ENCODE measurements at regions not wholly inside any gene's neighbourhood (a gene's known extent, or its start where the extent isn't known, plus 50 kb on each side); places are given as distances from the start of the nearest gene placed in this dataset.

DNA sequence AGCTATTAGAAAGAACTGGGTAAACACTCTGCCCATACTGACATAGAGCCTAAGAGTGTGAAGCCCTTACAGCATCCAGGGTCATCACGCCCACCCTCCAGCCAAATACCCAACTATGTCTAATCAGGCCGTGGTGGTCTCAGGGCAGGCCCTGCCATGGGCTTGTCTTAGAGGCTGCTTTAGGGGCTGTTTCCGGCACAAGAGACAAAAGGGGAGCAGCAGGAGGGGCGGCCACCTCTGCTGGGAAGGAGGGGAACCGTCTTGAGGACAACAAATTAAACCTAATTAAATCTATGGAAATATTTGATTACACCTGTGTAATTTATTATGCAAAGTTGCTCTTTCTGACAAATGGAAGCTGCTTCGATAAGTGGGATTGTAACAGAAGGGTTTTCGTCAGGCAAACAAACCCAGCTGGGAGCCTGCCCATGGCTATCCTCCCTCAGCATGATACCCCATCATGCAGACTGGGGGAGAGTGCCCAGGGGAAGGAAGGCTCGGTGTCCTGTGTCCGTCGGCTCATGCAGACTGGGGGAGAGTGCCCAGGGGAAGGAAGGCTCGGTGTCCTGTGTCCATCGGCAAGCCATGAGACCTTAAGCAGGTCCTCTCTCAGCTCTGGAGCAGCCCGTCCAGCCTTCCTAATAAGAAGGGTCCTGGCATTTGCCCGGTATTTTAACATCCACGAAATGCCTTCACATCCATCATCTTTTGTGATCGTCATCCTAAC is 163.6 kb upstream of the B3GAT1 start:
- TF ChIP-seq CTCF (IDR thresholded peaks at IDR 0.05): no peak
- Histone ChIP-seq H3K27me3 (peaks cover 0 to 71% (median 26%) of the 10 kb centered on the region in 7 donors), H3K27ac (no peak overlapping the region), H3K4me3 (no peak overlapping the region), H3K4me1 (peaks cover 0 to 8% (median 0%) of the 10 kb centered on the region in 9 donors), H3K9me3 (no peaks in the 10 kb centered on the region), H3K36me3 (no peaks in the 10 kb centered on the region)
- no peak for DNase-seq
- no peak for ATAC-seq
- 69 to 72% methylated on average over 16 of the region's 16 CpGs for WGBS, 2 donors
- intact Hi-C loops (cut with DNase I): no loop called here

- Histone ChIP-seq H3K36me3 (no peaks in the 10 kb centered on the region), H3K4me1 (peaks cover 0 to 8% (median 0%) of the 10 kb centered on the region in 9 donors), H3K9me3 (no peaks in the 10 kb centered on the region), H3K27ac (no peak overlapping the region), H3K4me3 (no peak overlapping the region), H3K27me3 (peaks cover 0 to 69% (median 19%) of the 10 kb centered on the region in 7 donors)
- intact Hi-C loops (cut with DNase I): no loop called here
- ATAC-seq (no peak), DNase-seq (peak in 1 of 2 donors; percentile 2)
- TF ChIP-seq CTCF (IDR thresholded peaks at IDR 0.05): no peak
- WGBS, 2 donors: 79 to 92% methylated on average over 8 of the region's 8 CpGs
Measured at GRCh38 chr11:134574947-134575346, 162.9 kb upstream of the B3GAT1 start.

DNA sequence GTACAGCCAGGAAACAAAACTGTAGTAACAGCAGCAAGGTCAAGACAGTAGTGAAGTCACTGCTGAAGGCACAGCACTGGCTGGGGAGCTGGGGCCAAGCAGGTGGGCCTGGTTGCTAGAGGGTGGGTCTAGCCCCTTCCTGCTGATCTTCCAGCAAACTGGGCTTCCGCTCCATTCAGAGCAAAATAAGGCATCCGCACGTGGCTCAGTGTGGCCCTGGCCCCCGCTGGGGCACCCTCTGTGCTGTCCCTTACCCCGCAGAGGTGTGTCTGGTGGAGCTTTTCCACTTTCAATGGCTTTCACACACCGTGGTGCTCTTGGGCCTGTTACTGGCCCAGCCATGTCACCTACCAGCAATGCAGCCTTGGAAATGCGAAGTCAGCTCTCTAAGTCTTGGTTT is 162.4 kb upstream of the B3GAT1 start:
- H3K27me3 ChIP-seq: peaks cover 0 to 69% (median 14%) of the 10 kb centered on the region in 7 donors
- intact Hi-C loops (cut with DNase I): no loop called here
- no peak overlapping the region for H3K27ac ChIP-seq
- peak in 1 of 2 donors; percentile 1 for DNase-seq
- ATAC-seq: no peak
- H3K4me3 ChIP-seq: no peak overlapping the region
- peaks cover 0 to 8% (median 0%) of the 10 kb centered on the region in 9 donors for H3K4me1 ChIP-seq
- TF ChIP-seq CTCF (IDR thresholded peaks at IDR 0.05): no peak
- 89 to 90% methylated on average over 7 of the region's 7 CpGs for WGBS, 2 donors
- no peaks in the 10 kb centered on the region for H3K9me3 ChIP-seq
- H3K36me3 ChIP-seq: no peaks in the 10 kb centered on the region

- ATAC-seq: peak in 1 of 8 donors; percentile 26
- peaks cover 0 to 69% (median 14%) of the 10 kb centered on the region in 7 donors for H3K27me3 ChIP-seq
- 66 to 73% methylated on average over 10 of the region's 10 CpGs for WGBS, 2 donors
- H3K36me3 ChIP-seq: no peaks in the 10 kb centered on the region
- no peaks in the 10 kb centered on the region for H3K9me3 ChIP-seq
- peak in 1 of 2 donors; percentile 1 for DNase-seq
- no peak for TF ChIP-seq CTCF (IDR thresholded peaks at IDR 0.05)
- intact Hi-C loops (cut with DNase I): no loop called here
- peaks cover 0 to 8% (median 0%) of the 10 kb centered on the region in 9 donors for H3K4me1 ChIP-seq
- H3K4me3 ChIP-seq: no peak overlapping the region
- no peak overlapping the region for H3K27ac ChIP-seq
Measured at GRCh38 chr11:134573857-134574256, 161.8 kb upstream of the B3GAT1 start.

All from heart right ventricle (tissue), 16 donors.